ENCODE measurements at regions not wholly inside any gene's neighbourhood (a gene's known extent, or its start where the extent isn't known, plus 50 kb on each side); places are given as distances from the start of the nearest gene placed in this dataset.

GRCh38 chr4:31999848-32000247 lies 1279.7 kb downstream of the PCDH7 start:
- TF ChIP-seq CTCF (IDR thresholded peaks at IDR 0.05 in 4 of 5, conservative IDR thresholded peaks at IDR 0.05 in 1 of 5) (no peak), POLR2A (IDR thresholded peaks at IDR 0.05) (no peak)
